ENCODE measurements at regions not wholly inside any gene's neighbourhood (a gene's known extent, or its start where the extent isn't known, plus 50 kb on each side); places are given as distances from the start of the nearest gene placed in this dataset.

- Mint-ChIP-seq H3K27ac (ENCODE audit: unreplicated experiment) (no peak overlapping the region), H3K36me3 (ENCODE audit: low read depth) (no peaks in the 10 kb centered on the region)
Observed at GRCh38 chr2:180743401-180743800, 237.0 kb upstream of the UBE2E3 start.

GRCh38 chr2:180742801-180743200, 237.6 kb upstream of the UBE2E3 start:
- Mint-ChIP-seq H3K4me3 (ENCODE audit: unreplicated experiment) (no peak overlapping the region), H3K27ac (ENCODE audit: unreplicated experiment) (no peak overlapping the region), H3K4me1 (ENCODE audit: low read depth) (no peaks in the 10 kb centered on the region), H3K27me3 (ENCODE audit: low read depth) (no peaks in the 10 kb centered on the region), H3K9me3 (ENCODE audit: low read depth) (peaks cover 6% of the 10 kb centered on the region), H3K36me3 (ENCODE audit: low read depth) (no peaks in the 10 kb centered on the region)
- no peak for DNase-seq (ENCODE audit: low spot score)
- TF ChIP-seq CTCF (IDR thresholded peaks at IDR 0.05): no peak

More at GRCh38 chr2:180743401-180743800, 237.0 kb upstream of the UBE2E3 start:
- no peak for DNase-seq (ENCODE audit: low spot score)
- Mint-ChIP-seq H3K4me1 (ENCODE audit: low read depth) (no peaks in the 10 kb centered on the region), H3K4me3 (ENCODE audit: unreplicated experiment) (no peak overlapping the region), H3K9me3 (ENCODE audit: low read depth) (peaks cover 6% of the 10 kb centered on the region), H3K27me3 (ENCODE audit: low read depth) (no peaks in the 10 kb centered on the region)
- TF ChIP-seq CTCF (IDR thresholded peaks at IDR 0.05): no peak

GRCh38 chr2:180739070-180739469, 241.3 kb upstream of the UBE2E3 start:
- no peak for DNase-seq (ENCODE audit: low spot score)
- Mint-ChIP-seq H3K4me1 (ENCODE audit: low read depth) (no peaks in the 10 kb centered on the region), H3K27me3 (ENCODE audit: low read depth) (no peaks in the 10 kb centered on the region), H3K36me3 (ENCODE audit: low read depth) (no peaks in the 10 kb centered on the region), H3K27ac (ENCODE audit: unreplicated experiment) (no peak overlapping the region), H3K4me3 (ENCODE audit: unreplicated experiment) (no peak overlapping the region), H3K9me3 (ENCODE audit: low read depth) (no peaks in the 10 kb centered on the region)
- no peak for TF ChIP-seq CTCF (IDR thresholded peaks at IDR 0.05)

- Mint-ChIP-seq H3K9me3 (ENCODE audit: low read depth) (no peaks in the 10 kb centered on the region), H3K4me3 (ENCODE audit: unreplicated experiment) (no peak overlapping the region), H3K4me1 (ENCODE audit: low read depth) (no peaks in the 10 kb centered on the region), H3K27ac (ENCODE audit: unreplicated experiment) (no peak overlapping the region), H3K36me3 (ENCODE audit: low read depth) (no peaks in the 10 kb centered on the region), H3K27me3 (ENCODE audit: low read depth) (no peaks in the 10 kb centered on the region)
- DNase-seq (ENCODE audit: low spot score): no peak
- no peak for TF ChIP-seq CTCF (IDR thresholded peaks at IDR 0.05)
Observed at GRCh38 chr2:180735799-180736198, 244.6 kb upstream of the UBE2E3 start.

GRCh38 chr2:180734382-180734781, 246.0 kb upstream of the UBE2E3 start:
- TF ChIP-seq CTCF (IDR thresholded peaks at IDR 0.05): no peak
- Mint-ChIP-seq H3K27ac (ENCODE audit: unreplicated experiment) (no peak overlapping the region), H3K9me3 (ENCODE audit: low read depth) (no peaks in the 10 kb centered on the region), H3K4me1 (ENCODE audit: low read depth) (peaks cover under 1% of the 10 kb centered on the region), H3K4me3 (ENCODE audit: unreplicated experiment) (no peak overlapping the region), H3K27me3 (ENCODE audit: low read depth) (no peaks in the 10 kb centered on the region), H3K36me3 (ENCODE audit: low read depth) (no peaks in the 10 kb centered on the region)
- no peak for DNase-seq (ENCODE audit: low spot score)
